RPMI8226 (cell line): ENCODE measurements at regions not wholly inside any gene's neighbourhood (a gene's known extent, or its start where the extent isn't known, plus 50 kb on each side); places are given as distances from the start of the nearest gene placed in this dataset.

Experiments used
- DNase-seq: peaks from one replicate; pipeline ENCODE4 v3.0.0-alpha.2; 2015

GRCh38 chr11:15705891-15706290 is 591.2 kb downstream of the INSC start:
- no peak for DNase-seq

DNA sequence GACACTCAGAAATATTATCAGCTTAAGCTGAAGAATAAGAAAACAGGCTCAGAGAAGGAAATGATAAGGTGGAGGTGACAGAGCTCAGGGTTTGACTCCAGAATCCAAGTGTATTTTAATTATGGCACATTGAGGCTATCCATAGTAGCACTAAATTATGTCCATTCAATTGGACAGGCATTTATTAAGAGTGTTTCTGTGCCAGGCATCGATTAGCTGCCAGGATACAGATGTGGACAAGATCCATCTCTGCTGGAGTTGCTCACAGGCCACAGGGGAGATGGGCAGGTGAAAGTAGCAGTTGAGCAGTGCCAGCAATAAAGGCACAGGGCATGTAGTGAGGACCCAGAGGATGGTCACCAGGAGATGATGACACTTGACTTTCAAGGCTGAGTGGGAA is 592.5 kb downstream of the INSC start:
- no peak for DNase-seq

GRCh38 chr11:15707971-15708370 is 593.2 kb downstream of the INSC start:
- no peak for DNase-seq

GRCh38 chr11:15710580-15711275 is 596.0 kb downstream of the INSC start:
- DNase-seq, result no peak

DNA sequence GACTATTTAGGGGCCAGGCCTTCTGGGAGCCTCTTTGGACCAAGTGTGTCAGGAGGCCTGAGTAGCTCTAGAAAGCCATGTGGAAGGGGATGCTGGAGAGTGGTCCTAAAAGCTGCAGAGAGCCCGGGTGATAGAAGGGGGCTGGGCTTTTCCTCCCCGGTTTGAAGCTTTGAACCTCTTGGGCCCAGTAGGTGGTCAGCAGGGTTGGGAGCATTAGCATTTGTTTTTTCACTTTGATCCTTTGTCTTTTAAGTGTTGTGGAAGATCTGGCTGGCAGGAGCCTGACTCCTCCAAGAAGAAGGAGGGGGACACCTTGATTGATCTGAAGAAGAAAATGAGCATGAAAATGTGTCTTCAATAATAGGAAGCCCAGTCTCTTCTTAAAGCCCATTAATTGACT is 596.6 kb downstream of the INSC start:
- no peak for DNase-seq

- no peak for DNase-seq
Measured at GRCh38 chr11:15714641-15715399, 600.1 kb downstream of the INSC start.

DNA sequence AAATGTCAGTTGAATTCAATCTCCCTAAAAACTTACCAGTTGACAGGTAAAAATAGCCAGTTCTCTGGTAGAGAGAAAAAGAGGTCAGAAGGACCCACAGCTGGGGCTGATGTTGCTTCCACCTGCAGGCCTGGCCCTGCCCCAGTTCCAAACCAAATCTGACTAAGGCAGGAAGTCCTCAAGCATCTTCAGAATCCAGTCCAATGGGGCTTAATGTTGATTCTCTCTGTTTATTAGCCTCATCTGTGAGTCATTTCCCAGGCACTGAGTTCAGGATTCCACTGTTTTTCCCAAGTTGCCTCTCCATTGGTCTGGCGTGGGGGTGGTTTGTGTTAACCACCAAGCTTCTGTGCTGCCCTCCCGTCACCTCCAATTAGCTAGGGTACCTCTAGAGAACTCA is 601.8 kb downstream of the INSC start:
- no peak for DNase-seq

- DNase-seq, result no peak
Measured at GRCh38 chr11:15720460-15720859, 605.7 kb downstream of the INSC start.

- DNase-seq, result no peak
Measured at GRCh38 chr11:15723966-15724365, 609.2 kb downstream of the INSC start.

DNA sequence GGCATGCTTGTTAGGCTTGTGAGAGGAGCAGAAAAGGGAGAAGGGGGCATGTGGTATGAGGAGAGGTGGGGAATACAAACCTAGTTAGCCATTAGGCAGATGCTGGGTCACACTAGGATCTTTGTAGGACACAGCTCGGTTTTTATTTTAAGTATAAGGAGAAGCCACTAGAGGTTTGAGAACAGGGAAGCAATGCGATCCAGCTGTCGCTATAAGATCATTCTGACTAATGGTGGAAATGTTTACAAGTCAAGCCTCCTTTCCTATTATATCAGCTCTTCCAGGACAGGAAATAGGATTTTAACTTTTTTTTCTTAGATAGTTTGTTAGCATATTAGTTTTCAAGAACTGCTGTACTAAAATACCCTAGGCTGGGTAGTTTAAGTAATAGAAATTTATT is 609.9 kb downstream of the INSC start:
- no peak for DNase-seq

- no peak for DNase-seq
Measured at GRCh38 chr11:15725246-15725645, 610.5 kb downstream of the INSC start.

GRCh38 chr11:15726221-15726746 is 611.6 kb downstream of the INSC start:
- DNase-seq, result no peak

GRCh38 chr11:15726893-15727519 is 612.3 kb downstream of the INSC start:
- no peak for DNase-seq

DNA sequence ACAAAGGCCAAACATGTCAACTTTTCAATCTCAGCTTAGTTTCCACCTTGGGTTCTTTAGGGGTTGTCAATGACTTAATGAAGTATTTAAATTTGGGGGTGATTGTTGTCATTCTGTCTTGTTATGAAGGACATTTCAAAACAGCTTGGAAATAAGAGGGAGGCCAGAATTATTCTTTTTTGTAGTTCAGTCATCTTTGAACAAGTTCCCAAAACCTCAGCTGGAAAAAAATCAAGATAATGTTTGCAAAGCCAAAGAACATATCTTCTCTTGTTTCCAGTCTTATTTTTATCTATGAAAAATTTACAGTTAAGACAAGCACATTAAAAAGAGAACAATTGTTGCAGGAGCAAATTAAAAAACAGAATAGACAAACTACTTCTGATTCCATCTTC is 612.8 kb downstream of the INSC start:
- no peak for DNase-seq

- no peak for DNase-seq
Measured at GRCh38 chr11:15728207-15728606, 613.5 kb downstream of the INSC start.

GRCh38 chr11:15730263-15730994 is 615.7 kb downstream of the INSC start:
- DNase-seq, result no peak

DNA sequence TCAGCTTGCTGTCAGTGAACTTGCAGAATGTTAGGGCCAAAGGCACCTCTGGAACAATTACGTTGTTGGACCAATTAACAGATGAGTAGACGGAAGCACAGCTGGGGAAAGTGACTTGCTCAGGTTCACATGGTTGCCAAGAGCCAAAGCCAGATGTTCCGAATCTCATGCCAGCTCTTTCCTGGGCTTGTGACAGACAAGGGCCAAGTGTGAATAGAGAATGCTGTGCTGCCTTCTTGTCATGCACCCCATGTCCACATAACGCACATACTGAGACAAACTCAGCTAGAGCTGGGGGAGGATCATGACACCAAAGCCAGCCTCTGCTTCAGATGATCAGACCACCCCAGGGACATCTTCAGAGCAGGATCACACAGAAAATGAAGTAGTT is 616.3 kb downstream of the INSC start:
- DNase-seq, result no peak

- no peak for DNase-seq
Measured at GRCh38 chr11:15735706-15736105, 620.6 kb downstream of the SOX6 start.

DNA sequence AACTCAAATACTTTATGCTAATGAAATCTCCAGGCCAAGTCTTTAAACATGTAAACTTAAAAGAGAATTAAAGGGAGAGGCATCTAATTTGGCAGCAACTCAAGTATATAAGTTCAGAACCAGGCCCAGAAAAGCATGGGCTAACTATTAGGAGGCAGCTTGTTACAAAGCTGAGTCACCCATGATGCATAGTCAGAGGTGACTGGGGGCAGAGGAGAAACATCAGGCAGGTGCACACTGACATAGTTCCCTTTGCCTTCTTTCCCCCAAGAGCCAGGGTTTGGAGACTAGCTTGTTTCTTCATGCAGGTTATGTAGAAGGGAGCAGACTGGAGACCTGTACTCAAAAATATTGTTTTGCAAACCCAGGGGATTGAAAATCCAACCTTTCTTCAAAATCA is 619.0 kb downstream of the SOX6 start:
- no peak for DNase-seq

- no peak for DNase-seq
Measured at GRCh38 chr11:15738931-15739330, 617.4 kb downstream of the SOX6 start.

- no peak for DNase-seq
Measured at GRCh38 chr11:15742626-15743519, 613.5 kb downstream of the SOX6 start.

DNA sequence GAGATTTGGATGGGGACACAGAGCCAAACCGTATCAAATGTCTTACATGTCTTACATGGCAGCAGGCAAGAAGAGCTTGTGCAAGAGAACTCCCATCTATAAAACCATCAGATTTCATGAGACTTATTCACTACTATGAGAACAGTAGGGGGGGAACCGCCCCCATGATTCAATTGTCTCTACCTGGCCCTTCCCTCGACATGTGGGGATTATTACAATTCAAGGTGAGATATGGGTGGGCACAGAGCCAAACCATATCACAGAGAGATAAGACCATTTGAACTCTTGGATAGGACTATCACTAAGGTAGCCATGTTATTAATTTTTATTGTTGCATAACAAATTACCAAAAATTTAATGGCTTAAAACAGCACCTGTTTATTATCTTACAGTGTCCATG is 611.7 kb downstream of the SOX6 start:
- no peak for DNase-seq
